GM19463 (cell line): ENCODE measurements at regions not wholly inside any gene's neighbourhood (a gene's known extent, or its start where the extent isn't known, plus 50 kb on each side); places are given as distances from the start of the nearest gene placed in this dataset.

Experiments
- ATAC-seq: cut with Tn5 transposase; IDR thresholded peaks from one replicate; pipeline ENCODE4 v1.9.1; 2021; ENCODE audit warnings: mild to moderate bottlenecking, moderate library complexity; ENCODE audit not compliant: unreplicated experiment

- ATAC-seq: no peak
Measured at GRCh38 chr20:40591119-40591518, 97.9 kb downstream of the MAFB start.

DNA sequence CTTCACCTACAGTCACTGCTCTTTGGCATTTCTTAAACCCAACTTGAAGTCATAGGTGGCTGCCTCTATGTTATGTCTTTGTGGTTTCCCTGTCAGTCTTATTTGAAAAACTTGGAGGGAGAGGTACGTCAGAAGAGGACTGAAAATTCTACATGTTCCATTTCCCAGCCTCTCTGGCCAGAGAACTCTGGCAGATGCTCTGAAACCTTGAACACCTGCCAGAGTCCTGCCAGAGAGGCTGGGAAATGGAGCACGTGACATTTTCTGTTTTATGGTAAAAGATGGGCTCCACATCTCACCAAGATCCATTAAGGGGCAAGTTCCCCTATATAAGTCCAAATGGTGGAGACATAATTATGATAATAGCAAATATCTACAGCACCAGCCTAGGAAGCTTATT lies 99.5 kb downstream of the MAFB start:
- ATAC-seq: no peak

- ATAC-seq: no peak
Measured at GRCh38 chr20:40588891-40589290, 100.1 kb downstream of the MAFB start.

GRCh38 chr20:40587038-40587437 lies 102.0 kb downstream of the MAFB start:
- no peak for ATAC-seq

- ATAC-seq: no peak
Measured at GRCh38 chr20:40584130-40584809, 104.8 kb downstream of the MAFB start.

- ATAC-seq: no peak
Measured at GRCh38 chr20:40583636-40584035, 105.4 kb downstream of the MAFB start.

- no peak for ATAC-seq
Measured at GRCh38 chr20:40583205-40583604, 105.8 kb downstream of the MAFB start.

- ATAC-seq: no peak
Measured at GRCh38 chr20:40582531-40582930, 106.5 kb downstream of the MAFB start.

DNA sequence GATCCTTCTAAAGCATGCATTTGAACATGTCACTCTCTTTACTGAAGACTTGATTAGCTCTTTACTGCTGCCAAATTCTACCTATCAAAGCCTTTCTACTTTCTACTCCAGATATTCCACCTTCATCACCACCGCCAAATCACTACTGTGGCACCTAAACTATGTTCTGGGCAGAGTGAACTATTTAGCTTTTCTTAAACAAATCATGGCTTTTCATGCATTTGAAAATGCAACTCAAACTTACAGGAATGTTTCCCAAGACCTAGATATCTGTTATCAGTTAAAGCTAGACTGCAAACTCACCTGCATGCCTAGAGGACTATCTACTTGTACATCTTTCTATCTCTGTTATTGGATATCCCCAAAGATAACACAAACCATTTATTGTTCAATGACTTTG lies 109.3 kb downstream of the MAFB start:
- no peak for ATAC-seq

DNA sequence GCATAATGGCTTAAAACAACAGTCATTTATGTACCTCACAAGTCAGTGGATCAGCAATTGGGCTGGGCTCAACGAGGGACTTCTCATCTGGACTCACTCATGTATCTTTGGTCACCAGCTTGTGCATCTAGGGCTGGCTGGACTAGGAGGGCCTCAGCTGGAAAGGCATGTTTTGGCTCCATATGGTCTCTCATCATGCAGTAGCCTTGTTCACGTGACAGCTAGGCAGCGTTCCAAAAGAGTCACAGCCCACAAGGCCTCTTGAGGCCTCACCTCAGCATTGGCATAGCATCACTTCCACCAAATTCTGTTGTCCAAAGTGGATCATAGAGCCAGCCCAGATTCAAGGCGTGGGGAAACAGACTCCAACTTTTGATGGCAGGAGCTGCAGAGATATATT lies 110.1 kb downstream of the MAFB start:
- no peak for ATAC-seq

GRCh38 chr20:40575851-40576250 lies 113.2 kb downstream of the MAFB start:
- ATAC-seq: no peak

- no peak for ATAC-seq
Measured at GRCh38 chr20:40572251-40572650, 116.8 kb downstream of the MAFB start.

DNA sequence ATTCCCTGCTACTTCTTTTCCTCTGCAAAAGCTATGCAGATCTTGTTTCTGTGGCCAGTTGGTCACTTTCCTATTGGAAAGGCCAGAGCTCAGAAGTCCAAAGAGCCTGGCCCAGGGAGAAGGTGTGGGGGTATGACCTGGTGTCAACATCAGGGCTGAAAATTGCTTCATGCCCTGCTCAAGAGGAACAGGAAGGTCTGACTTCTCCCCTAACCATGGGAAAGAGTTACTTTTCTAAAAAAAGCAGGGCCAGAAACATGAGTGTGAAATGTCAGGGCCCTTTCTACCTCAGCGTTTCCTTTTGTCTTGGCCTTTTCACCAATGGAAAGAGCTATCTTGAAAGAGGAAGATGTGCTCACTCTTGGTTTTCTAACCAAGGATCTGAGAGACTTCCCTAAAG lies 117.4 kb downstream of the MAFB start:
- ATAC-seq: no peak

- no peak for ATAC-seq
Measured at GRCh38 chr20:40568200-40568599, 120.8 kb downstream of the MAFB start.

GRCh38 chr20:40565682-40566040 lies 123.4 kb downstream of the MAFB start:
- ATAC-seq: no peak

DNA sequence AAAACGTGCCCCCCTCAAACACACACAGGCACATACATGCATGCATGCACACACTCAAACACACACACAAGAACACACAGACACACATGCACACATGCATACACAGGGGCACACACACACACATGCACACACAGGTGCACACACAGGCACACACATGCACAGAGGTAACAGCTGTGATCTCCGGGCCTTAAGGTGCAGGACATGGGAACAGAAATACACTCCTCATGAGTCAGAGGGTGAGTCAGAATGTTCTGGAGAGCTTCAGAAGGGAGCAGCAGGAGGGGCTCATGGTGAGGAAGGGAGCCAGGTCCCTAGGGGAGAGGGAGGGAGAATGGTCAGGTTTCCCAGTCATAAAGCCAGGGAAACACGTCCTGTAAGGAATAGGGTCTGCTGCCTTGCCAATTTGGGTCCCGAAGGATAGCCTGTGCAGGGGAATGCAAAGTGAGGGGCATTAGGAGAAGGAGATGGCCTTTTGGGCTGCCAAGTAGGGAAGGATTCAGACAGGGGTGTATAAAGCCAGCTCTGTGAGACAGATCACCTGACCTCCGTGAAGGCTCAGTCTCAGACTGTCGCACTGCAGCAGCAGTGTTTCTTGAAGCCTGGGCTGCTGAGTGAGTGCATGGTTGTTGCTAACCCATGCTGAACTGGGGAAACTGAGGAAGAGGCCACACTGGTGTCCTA lies 123.9 kb downstream of the MAFB start:
- ATAC-seq: no peak

- ATAC-seq: no peak
Measured at GRCh38 chr20:40563296-40563950, 125.6 kb downstream of the MAFB start.

GRCh38 chr20:40562031-40562430 lies 127.0 kb downstream of the MAFB start:
- no peak for ATAC-seq

- ATAC-seq: no peak
Measured at GRCh38 chr20:40561187-40561586, 127.8 kb downstream of the MAFB start.

DNA sequence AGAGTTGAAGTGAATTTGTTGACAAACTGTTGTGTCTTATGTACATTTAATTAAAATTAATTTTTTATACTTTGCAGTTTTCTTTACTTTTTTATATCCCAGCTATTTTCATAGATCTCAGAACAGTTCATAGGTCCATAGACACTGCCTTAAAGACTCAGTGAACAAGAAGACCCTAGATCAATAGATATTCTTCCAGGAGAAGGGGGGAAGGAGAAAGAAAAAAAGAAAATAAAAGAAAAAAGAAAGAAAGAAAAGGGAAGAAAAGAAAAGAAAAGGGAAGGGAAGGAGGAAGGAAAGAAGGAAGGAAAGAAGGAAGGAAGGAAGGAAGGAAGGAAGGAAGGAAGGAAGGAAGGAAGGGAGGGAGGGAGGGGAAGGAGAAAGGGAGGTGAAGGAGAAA lies 130.8 kb downstream of the MAFB start:
- ATAC-seq: no peak

- ATAC-seq: no peak
Measured at GRCh38 chr20:40551125-40551530, 137.9 kb downstream of the MAFB start.

GRCh38 chr20:40547483-40548091 lies 141.4 kb downstream of the MAFB start:
- ATAC-seq: no peak
